HL-60 (cell line): ENCODE measurements at regions not wholly inside any gene's neighbourhood (a gene's known extent, or its start where the extent isn't known, plus 50 kb on each side); places are given as distances from the start of the nearest gene placed in this dataset.

Source experiments
- GABPA ChIP-seq: IDR thresholded peaks from 2 replicates; pipeline ENCODE4 v1.6.1; 2012; ENCODE audit warnings: low read depth
- TF ChIP-seq, protein P1 (sequence below): IDR thresholded peaks from one replicate; pipeline ENCODE4 v1.5.1; 2011; ENCODE audit warnings: low read length, control low read depth, inconsistent platforms; ENCODE audit not compliant: insufficient read depth
- TF ChIP-seq, protein P2 (sequence below): IDR thresholded peaks from 2 replicates; pipeline ENCODE4 v1.6.1; 2012; ENCODE audit warnings: low read depth; ENCODE audit not compliant: insufficient replicate concordance

DNA sequence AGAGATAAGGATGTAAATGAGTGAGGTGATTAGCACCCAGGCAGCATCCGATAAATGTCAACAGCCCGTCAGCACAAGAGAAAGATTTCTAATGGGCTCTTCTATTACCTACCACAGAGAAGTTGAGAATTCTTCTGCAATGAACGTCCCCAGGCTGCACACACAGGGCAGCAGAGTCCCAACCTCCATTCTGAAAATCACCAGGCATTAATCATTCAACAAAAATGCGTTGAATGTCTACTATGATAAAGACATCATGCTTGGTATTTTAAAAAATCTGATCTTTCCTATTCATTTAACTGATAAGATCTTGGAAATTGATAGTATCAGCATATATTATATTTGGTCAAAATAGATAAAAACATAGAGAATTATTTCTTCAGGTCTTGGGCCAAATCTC lies 59.5 kb upstream of the VGLL2 start:
- TF ChIP-seq, protein P1, sequence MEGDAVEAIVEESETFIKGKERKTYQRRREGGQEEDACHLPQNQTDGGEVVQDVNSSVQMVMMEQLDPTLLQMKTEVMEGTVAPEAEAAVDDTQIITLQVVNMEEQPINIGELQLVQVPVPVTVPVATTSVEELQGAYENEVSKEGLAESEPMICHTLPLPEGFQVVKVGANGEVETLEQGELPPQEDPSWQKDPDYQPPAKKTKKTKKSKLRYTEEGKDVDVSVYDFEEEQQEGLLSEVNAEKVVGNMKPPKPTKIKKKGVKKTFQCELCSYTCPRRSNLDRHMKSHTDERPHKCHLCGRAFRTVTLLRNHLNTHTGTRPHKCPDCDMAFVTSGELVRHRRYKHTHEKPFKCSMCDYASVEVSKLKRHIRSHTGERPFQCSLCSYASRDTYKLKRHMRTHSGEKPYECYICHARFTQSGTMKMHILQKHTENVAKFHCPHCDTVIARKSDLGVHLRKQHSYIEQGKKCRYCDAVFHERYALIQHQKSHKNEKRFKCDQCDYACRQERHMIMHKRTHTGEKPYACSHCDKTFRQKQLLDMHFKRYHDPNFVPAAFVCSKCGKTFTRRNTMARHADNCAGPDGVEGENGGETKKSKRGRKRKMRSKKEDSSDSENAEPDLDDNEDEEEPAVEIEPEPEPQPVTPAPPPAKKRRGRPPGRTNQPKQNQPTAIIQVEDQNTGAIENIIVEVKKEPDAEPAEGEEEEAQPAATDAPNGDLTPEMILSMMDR, result no peak
- TF ChIP-seq GABPA, result no peak
- TF ChIP-seq, protein P2, sequence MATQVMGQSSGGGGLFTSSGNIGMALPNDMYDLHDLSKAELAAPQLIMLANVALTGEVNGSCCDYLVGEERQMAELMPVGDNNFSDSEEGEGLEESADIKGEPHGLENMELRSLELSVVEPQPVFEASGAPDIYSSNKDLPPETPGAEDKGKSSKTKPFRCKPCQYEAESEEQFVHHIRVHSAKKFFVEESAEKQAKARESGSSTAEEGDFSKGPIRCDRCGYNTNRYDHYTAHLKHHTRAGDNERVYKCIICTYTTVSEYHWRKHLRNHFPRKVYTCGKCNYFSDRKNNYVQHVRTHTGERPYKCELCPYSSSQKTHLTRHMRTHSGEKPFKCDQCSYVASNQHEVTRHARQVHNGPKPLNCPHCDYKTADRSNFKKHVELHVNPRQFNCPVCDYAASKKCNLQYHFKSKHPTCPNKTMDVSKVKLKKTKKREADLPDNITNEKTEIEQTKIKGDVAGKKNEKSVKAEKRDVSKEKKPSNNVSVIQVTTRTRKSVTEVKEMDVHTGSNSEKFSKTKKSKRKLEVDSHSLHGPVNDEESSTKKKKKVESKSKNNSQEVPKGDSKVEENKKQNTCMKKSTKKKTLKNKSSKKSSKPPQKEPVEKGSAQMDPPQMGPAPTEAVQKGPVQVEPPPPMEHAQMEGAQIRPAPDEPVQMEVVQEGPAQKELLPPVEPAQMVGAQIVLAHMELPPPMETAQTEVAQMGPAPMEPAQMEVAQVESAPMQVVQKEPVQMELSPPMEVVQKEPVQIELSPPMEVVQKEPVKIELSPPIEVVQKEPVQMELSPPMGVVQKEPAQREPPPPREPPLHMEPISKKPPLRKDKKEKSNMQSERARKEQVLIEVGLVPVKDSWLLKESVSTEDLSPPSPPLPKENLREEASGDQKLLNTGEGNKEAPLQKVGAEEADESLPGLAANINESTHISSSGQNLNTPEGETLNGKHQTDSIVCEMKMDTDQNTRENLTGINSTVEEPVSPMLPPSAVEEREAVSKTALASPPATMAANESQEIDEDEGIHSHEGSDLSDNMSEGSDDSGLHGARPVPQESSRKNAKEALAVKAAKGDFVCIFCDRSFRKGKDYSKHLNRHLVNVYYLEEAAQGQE, result no peak
